Fibroblast of lung (primary cell): ENCODE measurements at regions not wholly inside any gene's neighbourhood (a gene's known extent, or its start where the extent isn't known, plus 50 kb on each side); places are given as distances from the start of the nearest gene placed in this dataset.

Experiments used
- DNase-seq, 2 donors: peaks; one replicate each; pipeline versions ENCODE4 v3.0.0 to v3.0.0-alpha.2; 2010; ENCODE audit warnings: low read depth in 2 of 2
- H2AFZ ChIP-seq: 2 replicates; pipeline ENCODE4 v1.5.1; 2012; ENCODE audit warnings: low read length, control low read depth, inconsistent platforms
- H3K27ac ChIP-seq: 2 replicates; pipeline ENCODE4 v1.5.1; 2011; ENCODE audit warnings: low read length, control low read depth; ENCODE audit not compliant: insufficient read depth
- H3K27me3 ChIP-seq: 2 replicates; pipeline ENCODE4 v1.5.1; 2011; ENCODE audit warnings: mild to moderate bottlenecking, low read length; ENCODE audit not compliant: control insufficient read depth, insufficient read depth
- H3K36me3 ChIP-seq: 2 replicates; pipeline ENCODE4 v1.5.1; 2011; ENCODE audit warnings: low read length; ENCODE audit not compliant: control insufficient read depth, insufficient read depth
- H3K4me1 ChIP-seq: 2 replicates; pipeline ENCODE4 v1.5.1; 2011; ENCODE audit warnings: low read length; ENCODE audit not compliant: control insufficient read depth, insufficient read depth; ENCODE audit errors: extremely low read depth
- H3K4me2 ChIP-seq: 2 replicates; pipeline ENCODE4 v1.5.1; 2011; ENCODE audit warnings: low read length, control low read depth; ENCODE audit not compliant: insufficient read depth; ENCODE audit errors: extremely low read depth
- H3K4me3 ChIP-seq, 4 experiments: fragments of 200-600 bp in 1 of 4; sonication (generic) in 1 of 4; replicated peaks in 1 of 4; 2 replicates each; pipeline ENCODE4 v1.5.1; 2011 to 2016; ENCODE audit warnings: low read length in 4 of 4, low read depth in 3 of 4, mild to moderate bottlenecking in 3 of 4, control low read depth in 2 of 4, inconsistent platforms in 1 of 4, mixed read lengths in 1 of 4; ENCODE audit not compliant: insufficient read depth in 1 of 4; ENCODE audit errors: control extremely low read depth in 1 of 4
- H3K79me2 ChIP-seq: 2 replicates; pipeline ENCODE4 v1.5.1; 2012; ENCODE audit warnings: mild to moderate bottlenecking, low read length, inconsistent platforms; ENCODE audit not compliant: control insufficient read depth, insufficient read depth
- H3K9ac ChIP-seq: 2 replicates; pipeline ENCODE4 v1.5.1; 2011; ENCODE audit warnings: mild to moderate bottlenecking, low read length, control low read depth; ENCODE audit not compliant: insufficient read depth
- H3K9me3 ChIP-seq: 2 replicates; pipeline ENCODE4 v1.5.1; 2012; ENCODE audit warnings: low read depth, low read length; ENCODE audit not compliant: control insufficient read depth, insufficient read depth
- H4K20me1 ChIP-seq: 2 replicates; pipeline ENCODE4 v1.5.1; 2011; ENCODE audit warnings: low read length; ENCODE audit not compliant: control insufficient read depth, insufficient read depth; ENCODE audit errors: extremely low read depth
- CTCF ChIP-seq, 2 donors: IDR thresholded peaks in 1 of 2; conservative IDR thresholded peaks in 1 of 2; 1 replicate in 1 of 2; 2 replicates in 1 of 2; pipeline ENCODE4 v1.5.1; 2011 to 2012; ENCODE audit warnings: low read length in 2 of 2, control low read depth in 1 of 2, inconsistent platforms in 1 of 2, low read depth in 1 of 2, mild to moderate bottlenecking in 1 of 2
- EZH2 ChIP-seq: IDR thresholded peaks from 2 replicates; pipeline ENCODE4 v1.5.1; 2012; ENCODE audit warnings: low read length, control low read depth, mild to moderate bottlenecking; ENCODE audit errors: missing control alignments

- TF ChIP-seq EZH2 (no peak), CTCF (conservative IDR thresholded peaks at IDR 0.05 in 1 of 2, IDR thresholded peaks at IDR 0.05 in 1 of 2; ENCODE audit: low read depth in 1 of 2, low read length in 2 of 2) (no peak)
- DNase-seq, result no peak
- Histone ChIP-seq H3K79me2 (no peaks in the 10 kb centered on the region), H3K4me3 (no peak overlapping the region), H3K9me3 (no peaks in the 10 kb centered on the region), H3K4me2 (no peak overlapping the region), H3K4me1 (peaks cover 15% of the 10 kb centered on the region), H3K27me3 (no peaks in the 10 kb centered on the region), H3K27ac (no peak overlapping the region), H3K36me3 (no peaks in the 10 kb centered on the region), H2AFZ (no peak overlapping the region), H4K20me1 (no peaks in the 10 kb centered on the region), H3K9ac (no peak overlapping the region)
These were observed 488.4 kb downstream of the SETD4 start for GRCh38 chr21:35571910-35572309.

- H4K20me1 ChIP-seq, result no peaks in the 10 kb centered on the region
- no peak for TF ChIP-seq CTCF (conservative IDR thresholded peaks at IDR 0.05 in 1 of 2, IDR thresholded peaks at IDR 0.05 in 1 of 2; ENCODE audit: low read depth in 1 of 2, low read length in 2 of 2)
- TF ChIP-seq EZH2, result no peak
- no peak overlapping the region for H2AFZ ChIP-seq
- no peak overlapping the region for H3K4me2 ChIP-seq
- no peaks in the 10 kb centered on the region for H3K79me2 ChIP-seq
- no peak overlapping the region for H3K4me3 ChIP-seq
- H3K27me3 ChIP-seq, result no peaks in the 10 kb centered on the region
- H3K4me1 ChIP-seq, result peaks cover 6% of the 10 kb centered on the region
- no peaks in the 10 kb centered on the region for H3K36me3 ChIP-seq
- H3K27ac ChIP-seq, result no peak overlapping the region
- H3K9me3 ChIP-seq, result no peaks in the 10 kb centered on the region
- DNase-seq, result no peak
- H3K9ac ChIP-seq, result no peak overlapping the region
These were observed 491.7 kb downstream of the SETD4 start for GRCh38 chr21:35568643-35569042.

GRCh38 chr21:35566874-35567273, 493.5 kb downstream of the SETD4 start:
- no peak overlapping the region for H2AFZ ChIP-seq
- H3K9ac ChIP-seq, result no peak overlapping the region
- no peak overlapping the region for H3K4me3 ChIP-seq
- DNase-seq, result no peak
- H3K27me3 ChIP-seq, result no peaks in the 10 kb centered on the region
- H3K36me3 ChIP-seq, result no peaks in the 10 kb centered on the region
- no peak overlapping the region for H3K27ac ChIP-seq
- no peak overlapping the region for H3K4me2 ChIP-seq
- no peaks in the 10 kb centered on the region for H3K9me3 ChIP-seq
- H4K20me1 ChIP-seq, result no peaks in the 10 kb centered on the region
- no peaks in the 10 kb centered on the region for H3K79me2 ChIP-seq
- no peak for TF ChIP-seq EZH2
- TF ChIP-seq CTCF (conservative IDR thresholded peaks at IDR 0.05 in 1 of 2, IDR thresholded peaks at IDR 0.05 in 1 of 2; ENCODE audit: low read depth in 1 of 2, low read length in 2 of 2), result no peak
- H3K4me1 ChIP-seq, result peaks cover 9% of the 10 kb centered on the region
